ENCODE measurements at regions not wholly inside any gene's neighbourhood (a gene's known extent, or its start where the extent isn't known, plus 50 kb on each side); places are given as distances from the start of the nearest gene placed in this dataset.

- TF ChIP-seq CTCF (IDR thresholded peaks at IDR 0.05) (no peak), POLR2AphosphoS5 (IDR thresholded peaks at IDR 0.05) (no peak), POLR2A (IDR thresholded peaks at IDR 0.05) (no peak)
Observed at GRCh38 chr3:189109145-189109544, 62.6 kb upstream of the TPRG1 start.
